H9 (cell line): ENCODE measurements at regions not wholly inside any gene's neighbourhood (a gene's known extent, or its start where the extent isn't known, plus 50 kb on each side); places are given as distances from the start of the nearest gene placed in this dataset.

Experiments
- DNase-seq: peaks from one replicate; pipeline ENCODE4 v3.0.0-alpha.2; 2017
- H2AFZ ChIP-seq: one replicate; pipeline ENCODE4 v1.6.1; 2013; ENCODE audit warnings: mild to moderate bottlenecking, low read length, control low read depth, moderate library complexity
- H2AK5ac ChIP-seq: 2 replicates; pipeline ENCODE4 v1.6.1; 2013; ENCODE audit warnings: low read length, control low read depth, mixed read lengths; ENCODE audit not compliant: insufficient read length
- H2BK120ac ChIP-seq: one replicate; pipeline ENCODE4 v1.6.1; 2013; ENCODE audit warnings: low read depth, mild to moderate bottlenecking, low read length, control low read depth, inconsistent platforms; ENCODE audit not compliant: poor library complexity, severe bottlenecking
- H2BK12ac ChIP-seq: 2 replicates; pipeline ENCODE4 v1.6.1; 2013; ENCODE audit warnings: low read length, control low read depth, mixed read lengths, low read depth; ENCODE audit not compliant: insufficient read length
- H2BK15ac ChIP-seq: 2 replicates; pipeline ENCODE4 v1.6.1; 2013; ENCODE audit warnings: low read depth, low read length, control low read depth
- H2BK20ac ChIP-seq: one replicate; pipeline ENCODE4 v1.6.1; 2013; ENCODE audit warnings: low read depth, mild to moderate bottlenecking, low read length, control low read depth, inconsistent platforms; ENCODE audit not compliant: poor library complexity, severe bottlenecking
- H2BK5ac ChIP-seq: 2 replicates; pipeline ENCODE4 v1.6.1; 2013; ENCODE audit warnings: low read length, control low read depth, mixed read lengths; ENCODE audit not compliant: insufficient read length
- H3K14ac ChIP-seq: 2 replicates; pipeline ENCODE4 v1.6.1; 2013; ENCODE audit warnings: low read length, control low read depth; ENCODE audit not compliant: insufficient read depth
- H3K18ac ChIP-seq: 2 replicates; pipeline ENCODE4 v1.6.1; 2013; ENCODE audit warnings: low read depth, mild to moderate bottlenecking, mixed read lengths, low read length, control low read depth; ENCODE audit not compliant: insufficient read length
- H3K23ac ChIP-seq: 2 replicates; pipeline ENCODE4 v1.6.1; 2013; ENCODE audit warnings: low read length, control low read depth, mixed read lengths, low read depth; ENCODE audit not compliant: insufficient read length
- H3K23me2 ChIP-seq: 2 replicates; pipeline ENCODE4 v1.6.1; 2013; ENCODE audit warnings: low read depth, mild to moderate bottlenecking, mixed read lengths, low read length, control low read depth; ENCODE audit not compliant: insufficient read length, poor library complexity, severe bottlenecking
- H3K27ac ChIP-seq: 2 replicates; pipeline ENCODE4 v1.5.1; 2013; ENCODE audit warnings: low read length, control low read depth, mixed read lengths, low read depth; ENCODE audit not compliant: insufficient read length
- H3K27me3 ChIP-seq: 2 replicates; pipeline ENCODE4 v1.6.1; 2013; ENCODE audit warnings: low read length, control low read depth, inconsistent platforms; ENCODE audit not compliant: insufficient read depth
- H3K4ac ChIP-seq: 2 replicates; pipeline ENCODE4 v1.6.1; 2013; ENCODE audit warnings: low read depth, mild to moderate bottlenecking, control low read depth, inconsistent platforms, low read length, moderate library complexity
- H3K4me1 ChIP-seq: 2 replicates; pipeline ENCODE4 v1.6.1; 2013; ENCODE audit warnings: low read length, control low read depth, inconsistent platforms; ENCODE audit not compliant: insufficient read depth
- H3K4me2 ChIP-seq: 2 replicates; pipeline ENCODE4 v1.6.1; 2013; ENCODE audit warnings: low read length, control low read depth, mixed read lengths; ENCODE audit not compliant: insufficient read length, insufficient read depth
- H3K56ac ChIP-seq: 2 replicates; pipeline ENCODE4 v1.6.1; 2013; ENCODE audit warnings: low read depth, mild to moderate bottlenecking, mixed read lengths, low read length, control low read depth; ENCODE audit not compliant: insufficient read length
- H3K79me1 ChIP-seq: 2 replicates; pipeline ENCODE4 v1.6.1; 2013; ENCODE audit warnings: low read depth, mild to moderate bottlenecking, moderate library complexity, low read length, control low read depth, inconsistent platforms; ENCODE audit not compliant: insufficient read depth, poor library complexity, severe bottlenecking
- H3K79me2 ChIP-seq: 2 replicates; pipeline ENCODE4 v1.6.1; 2013; ENCODE audit warnings: low read length, control low read depth, inconsistent platforms; ENCODE audit not compliant: insufficient read depth
- H3K9ac ChIP-seq: 2 replicates; pipeline ENCODE4 v1.6.1; 2013; ENCODE audit warnings: low read length, control low read depth, mixed read lengths; ENCODE audit not compliant: insufficient read length; ENCODE audit errors: extremely low read depth
- H3K9me3 ChIP-seq: one replicate; pipeline ENCODE4 v1.6.1; 2013; ENCODE audit warnings: low read depth, low read length, inconsistent platforms; ENCODE audit not compliant: control insufficient read depth
- H3T11ph ChIP-seq: one replicate; pipeline ENCODE4 v1.6.1; 2013; ENCODE audit warnings: mild to moderate bottlenecking, low read length, control low read depth, inconsistent platforms
- H4K20me1 ChIP-seq: one replicate; pipeline ENCODE4 v1.6.1; 2013; ENCODE audit not compliant: control insufficient read depth, insufficient read length, insufficient read depth
- H4K5ac ChIP-seq: 2 replicates; pipeline ENCODE4 v1.6.1; 2013; ENCODE audit warnings: low read depth, mild to moderate bottlenecking, mixed read lengths, low read length, control low read depth; ENCODE audit not compliant: insufficient read length
- H4K8ac ChIP-seq: replicated peaks from 2 replicates; pipeline ENCODE4 v1.6.1; 2013; ENCODE audit warnings: low read length, control low read depth, mixed read lengths, low read depth; ENCODE audit not compliant: insufficient read length
- H4K91ac ChIP-seq: 2 replicates; pipeline ENCODE4 v1.6.1; 2013; ENCODE audit warnings: low read depth, mild to moderate bottlenecking, moderate library complexity, mixed read lengths, low read length, control low read depth; ENCODE audit not compliant: insufficient read length
- H3K27ac Mint-ChIP-seq, 3 experiments: 2 replicates in 2 of 3; 3 replicates in 1 of 3; pipeline ENCODE4 v1.8.0; 2020 to 2021; ENCODE audit warnings: mixed read lengths in 3 of 3, mild to moderate bottlenecking in 1 of 3, moderate library complexity in 1 of 3
- H3K27me3 Mint-ChIP-seq: 2 replicates; pipeline ENCODE4 v1.8.0; 2021; ENCODE audit warnings: low read depth, mild to moderate bottlenecking, moderate library complexity, mixed read lengths
- H3K36me3 Mint-ChIP-seq, 3 experiments: 2 replicates in 2 of 3; 3 replicates in 1 of 3; pipeline ENCODE4 v1.8.0; 2020 to 2021; ENCODE audit warnings: low read depth in 3 of 3, mixed read lengths in 3 of 3; ENCODE audit not compliant: insufficient read depth in 1 of 3
- H3K4me1 Mint-ChIP-seq, 2 experiments: 2 replicates each; pipeline ENCODE4 v1.8.0; 2020; ENCODE audit warnings: mixed read lengths in 2 of 2
- H3K4me3 Mint-ChIP-seq, 2 experiments: 2 replicates in 1 of 2; 3 replicates in 1 of 2; pipeline ENCODE4 v1.8.0; 2020 to 2021; ENCODE audit warnings: mild to moderate bottlenecking in 2 of 2, mixed read lengths in 2 of 2, moderate library complexity in 1 of 2
- H3K9me3 Mint-ChIP-seq, 2 experiments: 2 replicates in 1 of 2; 3 replicates in 1 of 2; pipeline ENCODE4 v1.8.0; 2020; ENCODE audit warnings: mild to moderate bottlenecking in 2 of 2, mixed read lengths in 2 of 2, moderate library complexity in 1 of 2
- CTCF ChIP-seq: fragments of 200-600 bp; sonication (generic); conservative IDR thresholded peaks from 3 replicates; pipeline ENCODE4 v1.8.0; 2021; ENCODE audit warnings: antibody characterized with exemption, mild to moderate bottlenecking
- WGBS: extraction: QIAGEN DNeasy Blood & Tissue Kit; methylation state at CpG from one replicate; pipeline ENCODE4 v1.1.7; 2013; ENCODE audit warnings: missing lambda C conversion rate, low lambda C conversion rate, mixed read lengths; ENCODE audit not compliant: insufficient read length; ENCODE audit errors: extremely low coverage; 5-methylcytosine and 5-hydroxymethylcytosine counted together

DNA sequence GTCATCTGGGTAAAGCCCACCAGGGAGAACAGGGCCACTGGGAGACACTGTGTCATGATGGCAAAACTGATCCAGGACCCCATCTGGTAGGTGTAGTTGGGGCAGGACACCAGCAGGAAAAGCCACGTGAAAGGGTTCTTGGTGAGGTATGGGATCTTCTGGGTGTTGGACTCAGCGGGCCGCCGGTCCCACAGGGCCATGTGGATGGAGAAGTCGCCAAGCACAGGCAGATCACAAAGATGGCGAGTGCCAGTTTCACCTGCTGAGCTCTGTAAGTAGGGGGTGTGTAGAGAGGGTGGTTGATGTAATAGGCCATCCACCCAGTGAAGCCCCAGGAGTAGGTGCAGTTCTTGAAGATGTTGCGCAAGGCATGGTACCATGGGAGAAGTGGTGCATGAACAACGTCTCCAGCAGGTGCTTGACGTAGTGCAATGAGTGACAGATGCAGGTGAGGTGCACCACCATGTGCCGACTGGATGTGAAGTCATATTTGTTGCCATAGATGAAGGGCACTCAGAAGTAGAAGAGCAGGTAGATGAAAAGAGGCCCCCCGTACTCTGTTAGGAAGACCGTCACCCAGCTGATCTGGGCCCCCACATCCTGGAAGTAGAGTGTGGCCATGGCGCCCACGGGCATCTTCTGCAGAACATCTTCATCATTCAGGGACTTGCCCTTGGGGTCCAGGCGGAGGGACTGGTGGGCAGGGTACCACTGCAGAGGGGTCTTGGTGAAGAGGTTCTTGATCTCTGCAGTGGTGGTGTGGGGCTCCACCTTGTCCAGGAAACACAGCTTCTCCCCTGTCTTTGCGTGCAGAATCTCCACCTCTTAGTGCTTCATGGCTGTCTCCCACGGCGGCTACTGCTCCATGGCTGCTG is 249.3 kb downstream of the ANKRD50 start:
- Mint-ChIP-seq H3K27me3 (peaks cover 3% of the 10 kb centered on the region; the same call in 1 of the 2 replicates), H3K27ac (no peak overlapping the region), H3K9me3 (peaks cover 32 to 33% of the 10 kb centered on the region in 2 experiments), H3K36me3 (peaks cover 26 to 34% (median 27%) of the 10 kb centered on the region in 3 experiments), H3K4me3 (no peak overlapping the region), H3K4me1 (peaks cover 22 to 38% of the 10 kb centered on the region in 2 experiments)
- no peak overlapping the region for H3K23ac ChIP-seq
- no peak overlapping the region for H2AK5ac ChIP-seq
- peaks cover 9% of the 10 kb centered on the region for H3K9me3 ChIP-seq
- H3K79me2 ChIP-seq = no peaks in the 10 kb centered on the region
- no peak overlapping the region for H4K91ac ChIP-seq
- H3K4ac ChIP-seq = no peak overlapping the region
- no peaks in the 10 kb centered on the region for H3K27me3 ChIP-seq
- no peak overlapping the region for H2BK12ac ChIP-seq
- H4K8ac ChIP-seq = no peak overlapping the region
- H4K5ac ChIP-seq = no peak overlapping the region
- H3K4me1 ChIP-seq = no peaks in the 10 kb centered on the region
- TF ChIP-seq CTCF = no peak
- no peak overlapping the region for H2AFZ ChIP-seq
- no peak overlapping the region for H3K14ac ChIP-seq
- no peak overlapping the region for H3K18ac ChIP-seq
- no peak overlapping the region for H3T11ph ChIP-seq
- no peak overlapping the region for H2BK120ac ChIP-seq
- H3K9ac ChIP-seq = no peak overlapping the region
- no peak overlapping the region for H3K4me2 ChIP-seq
- no peak overlapping the region for H2BK20ac ChIP-seq
- H3K79me1 ChIP-seq = no peaks in the 10 kb centered on the region
- no peaks in the 10 kb centered on the region for H4K20me1 ChIP-seq
- no peaks in the 10 kb centered on the region for H3K23me2 ChIP-seq
- H2BK15ac ChIP-seq = no peak overlapping the region
- no peak overlapping the region for H3K56ac ChIP-seq
- DNase-seq = no peak
- H3K27ac ChIP-seq = no peak overlapping the region
- no CpG with 5 or more reads among the region's 18 CpGs for WGBS
- no peak overlapping the region for H2BK5ac ChIP-seq
